Adrenal gland (tissue), 5 donors: ENCODE measurements at regions not wholly inside any gene's neighbourhood (a gene's known extent, or its start where the extent isn't known, plus 50 kb on each side); places are given as distances from the start of the nearest gene placed in this dataset.

Experiments
- CTCF ChIP-seq, 6 experiments: fragments of 450-650 bp in 4 of 6; fragments of 200-600 bp in 2 of 6; sonication (generic) in 1 of 6; IDR thresholded peaks; 1 replicate in 5 of 6; 2 replicates in 1 of 6; pipeline versions ENCODE4 v1.5.1 to v1.8.0; 2016 to 2021; ENCODE audit warnings: antibody characterized with exemption in 6 of 6, mild to moderate bottlenecking in 2 of 6, moderate library complexity in 1 of 6
- POLR2A ChIP-seq, 2 donors: fragments of 450-650 bp; IDR thresholded peaks; one replicate each; pipeline ENCODE4 v1.6.1; 2017; ENCODE audit warnings: antibody characterized with exemption in 2 of 2, mild to moderate bottlenecking in 2 of 2, moderate library complexity in 1 of 2
- donor health status: DM: no; HTN: no; CAD: no.

GRCh38 chr13:97660594-97661260, 226.8 kb downstream of the RAP2A start:
- no peak for TF ChIP-seq POLR2A (IDR thresholded peaks at IDR 0.05)
- no peak for TF ChIP-seq CTCF (IDR thresholded peaks at IDR 0.05)
